ENCODE measurements at regions not wholly inside any gene's neighbourhood (a gene's known extent, or its start where the extent isn't known, plus 50 kb on each side); places are given as distances from the start of the nearest gene placed in this dataset.

- DNase-seq (ENCODE audit: low read depth) = no peak
- no peak overlapping the region for H3K4me3 ChIP-seq (ENCODE audit: low read length)
- TF ChIP-seq CTCF (conservative IDR thresholded peaks at IDR 0.05; ENCODE audit: low read depth, low read length) = no peak
These were observed 151.5 kb upstream of the BACE2 start for GRCh38 chr21:41016472-41016871.

- no peak for TF ChIP-seq CTCF (conservative IDR thresholded peaks at IDR 0.05; ENCODE audit: low read depth, low read length)
- no peak overlapping the region for H3K4me3 ChIP-seq (ENCODE audit: low read length)
- no peak for DNase-seq (ENCODE audit: low read depth)
These were observed 149.5 kb upstream of the BACE2 start for GRCh38 chr21:41018431-41018830.

- no peak for TF ChIP-seq CTCF (conservative IDR thresholded peaks at IDR 0.05; ENCODE audit: low read depth, low read length)
These were observed 144.0 kb upstream of the BACE2 start for GRCh38 chr21:41023936-41024335.

GRCh38 chr21:41024341-41024740, 143.6 kb upstream of the BACE2 start:
- no peak for DNase-seq (ENCODE audit: low read depth)
- H3K4me3 ChIP-seq (ENCODE audit: low read length) = no peak overlapping the region
- TF ChIP-seq CTCF (conservative IDR thresholded peaks at IDR 0.05; ENCODE audit: low read depth, low read length) = no peak

More at GRCh38 chr21:41023936-41024335, 144.0 kb upstream of the BACE2 start:
- H3K4me3 ChIP-seq (ENCODE audit: low read length) = no peak overlapping the region
- no peak for DNase-seq (ENCODE audit: low read depth)

- peak; percentile 37 for DNase-seq (ENCODE audit: low read depth)
- H3K4me3 ChIP-seq (ENCODE audit: low read length) = peak overlapping the region; percentile 5
- TF ChIP-seq CTCF (conservative IDR thresholded peaks at IDR 0.05; ENCODE audit: low read depth, low read length) = no peak
These were observed 143.2 kb upstream of the BACE2 start for GRCh38 chr21:41024746-41025254.

- no peak for DNase-seq (ENCODE audit: low read depth)
- TF ChIP-seq CTCF (conservative IDR thresholded peaks at IDR 0.05; ENCODE audit: low read depth, low read length) = no peak
- no peak overlapping the region for H3K4me3 ChIP-seq (ENCODE audit: low read length)
These were observed 138.4 kb upstream of the BACE2 start for GRCh38 chr21:41029571-41029970.

GRCh38 chr21:41031701-41032220, 136.2 kb upstream of the BACE2 start:
- no peak for DNase-seq (ENCODE audit: low read depth)
- H3K4me3 ChIP-seq (ENCODE audit: low read length) = no peak overlapping the region
- TF ChIP-seq CTCF (conservative IDR thresholded peaks at IDR 0.05; ENCODE audit: low read depth, low read length) = no peak

Data from retinal pigment epithelial cell (primary cell).